ENCODE measurements at regions not wholly inside any gene's neighbourhood (a gene's known extent, or its start where the extent isn't known, plus 50 kb on each side); places are given as distances from the start of the nearest gene placed in this dataset.

- H3K4me3 ChIP-seq (ENCODE audit: low read depth, low read length): no peak overlapping the region
- H3K27me3 ChIP-seq (ENCODE audit: control insufficient read depth, insufficient read depth, low read length): no peaks in the 10 kb centered on the region
- no peak overlapping the region for H3K27ac ChIP-seq (ENCODE audit: low read depth, low read length)
- ChIA-PET CTCF (no interaction called here), POLR2A (no interaction called here)
- TF ChIP-seq, protein P1, sequence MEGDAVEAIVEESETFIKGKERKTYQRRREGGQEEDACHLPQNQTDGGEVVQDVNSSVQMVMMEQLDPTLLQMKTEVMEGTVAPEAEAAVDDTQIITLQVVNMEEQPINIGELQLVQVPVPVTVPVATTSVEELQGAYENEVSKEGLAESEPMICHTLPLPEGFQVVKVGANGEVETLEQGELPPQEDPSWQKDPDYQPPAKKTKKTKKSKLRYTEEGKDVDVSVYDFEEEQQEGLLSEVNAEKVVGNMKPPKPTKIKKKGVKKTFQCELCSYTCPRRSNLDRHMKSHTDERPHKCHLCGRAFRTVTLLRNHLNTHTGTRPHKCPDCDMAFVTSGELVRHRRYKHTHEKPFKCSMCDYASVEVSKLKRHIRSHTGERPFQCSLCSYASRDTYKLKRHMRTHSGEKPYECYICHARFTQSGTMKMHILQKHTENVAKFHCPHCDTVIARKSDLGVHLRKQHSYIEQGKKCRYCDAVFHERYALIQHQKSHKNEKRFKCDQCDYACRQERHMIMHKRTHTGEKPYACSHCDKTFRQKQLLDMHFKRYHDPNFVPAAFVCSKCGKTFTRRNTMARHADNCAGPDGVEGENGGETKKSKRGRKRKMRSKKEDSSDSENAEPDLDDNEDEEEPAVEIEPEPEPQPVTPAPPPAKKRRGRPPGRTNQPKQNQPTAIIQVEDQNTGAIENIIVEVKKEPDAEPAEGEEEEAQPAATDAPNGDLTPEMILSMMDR (IDR thresholded peaks at IDR 0.05; ENCODE audit: low read depth, low read length): no peak
- DNase-seq (ENCODE audit: low read depth, low spot score): no peak
- peaks cover 4% of the 10 kb centered on the region; the same call in 1 of the 2 replicates for H3K9me3 ChIP-seq (ENCODE audit: control insufficient read depth, insufficient read depth, low read length)
Measured at GRCh38 chr18:72648481-72648960, 104.4 kb upstream of the CBLN2 start.

DNA sequence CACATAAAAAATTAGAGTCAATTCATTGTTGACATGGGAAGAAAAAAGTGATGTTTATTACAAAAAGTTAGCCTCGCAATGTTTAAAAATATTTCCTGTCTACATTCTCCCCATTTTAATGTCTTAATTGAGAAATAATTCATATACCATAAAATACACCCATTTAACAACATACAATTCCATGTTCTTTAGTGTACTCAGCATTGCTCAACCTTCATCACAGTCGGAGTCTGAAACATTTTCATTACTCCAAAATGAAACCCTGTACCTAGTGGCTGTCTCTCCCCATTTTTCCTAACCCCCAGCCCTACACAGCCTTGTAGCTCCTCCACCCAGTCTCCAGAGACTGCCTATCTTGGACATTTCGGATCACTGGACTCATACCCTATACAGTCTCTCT lies 103.9 kb upstream of the CBLN2 start:
- DNase-seq (ENCODE audit: low read depth, low spot score): no peak
- ChIA-PET POLR2A (no interaction called here), CTCF (no interaction called here)
- H3K27ac ChIP-seq (ENCODE audit: low read depth, low read length): no peak overlapping the region
- H3K27me3 ChIP-seq (ENCODE audit: control insufficient read depth, insufficient read depth, low read length): no peaks in the 10 kb centered on the region
- peaks cover 4% of the 10 kb centered on the region; the same call in 1 of the 2 replicates for H3K9me3 ChIP-seq (ENCODE audit: control insufficient read depth, insufficient read depth, low read length)
- no peak overlapping the region for H3K4me3 ChIP-seq (ENCODE audit: low read depth, low read length)
- TF ChIP-seq, protein P1 (IDR thresholded peaks at IDR 0.05; ENCODE audit: low read depth, low read length): no peak

DNA sequence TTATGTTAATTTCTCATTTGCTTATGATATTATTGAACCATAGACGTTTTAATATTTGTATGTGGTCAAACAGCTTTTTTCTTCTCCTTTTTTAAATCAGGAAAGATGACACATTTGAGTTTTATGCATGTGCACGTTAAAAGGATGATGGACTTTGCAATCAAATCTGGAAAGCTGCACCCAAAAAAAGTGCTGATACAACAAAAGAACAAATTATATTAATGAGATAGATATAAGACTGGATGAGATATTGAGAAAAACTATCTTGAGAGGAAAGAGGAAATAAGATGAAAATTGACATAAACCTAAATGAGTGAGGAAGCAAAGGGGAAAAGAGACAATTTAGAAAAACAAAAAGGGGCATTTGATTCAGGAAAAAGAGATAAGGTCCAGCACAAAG lies 96.4 kb upstream of the CBLN2 start:
- TF ChIP-seq, protein P1 (IDR thresholded peaks at IDR 0.05; ENCODE audit: low read depth, low read length): no peak
- no peak for DNase-seq (ENCODE audit: low read depth, low spot score)
- Histone ChIP-seq H3K27me3 (ENCODE audit: control insufficient read depth, insufficient read depth, low read length) (no peaks in the 10 kb centered on the region), H3K9me3 (ENCODE audit: control insufficient read depth, insufficient read depth, low read length) (no peaks in the 10 kb centered on the region; the same call in 1 of the 2 replicates), H3K27ac (ENCODE audit: low read depth, low read length) (no peak overlapping the region), H3K4me3 (ENCODE audit: low read depth, low read length) (no peak overlapping the region)
- POLR2A ChIA-PET: no interaction called here
- CTCF ChIA-PET: no interaction called here

GRCh38 chr18:72638376-72638775 lies 94.2 kb upstream of the CBLN2 start:
- TF ChIP-seq, protein P1 (IDR thresholded peaks at IDR 0.05; ENCODE audit: low read depth, low read length): no peak
- Histone ChIP-seq H3K9me3 (ENCODE audit: control insufficient read depth, insufficient read depth, low read length) (no peaks in the 10 kb centered on the region; the same call in 1 of the 2 replicates), H3K27me3 (ENCODE audit: control insufficient read depth, insufficient read depth, low read length) (no peaks in the 10 kb centered on the region), H3K27ac (ENCODE audit: low read depth, low read length) (no peak overlapping the region), H3K4me3 (ENCODE audit: low read depth, low read length) (no peak overlapping the region)
- POLR2A ChIA-PET: interaction anchor here (0.6 kb wide), 1 partner anchor 173 kb away, joined by 6 read pairs; no protein-coding TSS in a partner anchor
- DNase-seq (ENCODE audit: low read depth, low spot score): no peak
- CTCF ChIA-PET: no interaction called here

DNA sequence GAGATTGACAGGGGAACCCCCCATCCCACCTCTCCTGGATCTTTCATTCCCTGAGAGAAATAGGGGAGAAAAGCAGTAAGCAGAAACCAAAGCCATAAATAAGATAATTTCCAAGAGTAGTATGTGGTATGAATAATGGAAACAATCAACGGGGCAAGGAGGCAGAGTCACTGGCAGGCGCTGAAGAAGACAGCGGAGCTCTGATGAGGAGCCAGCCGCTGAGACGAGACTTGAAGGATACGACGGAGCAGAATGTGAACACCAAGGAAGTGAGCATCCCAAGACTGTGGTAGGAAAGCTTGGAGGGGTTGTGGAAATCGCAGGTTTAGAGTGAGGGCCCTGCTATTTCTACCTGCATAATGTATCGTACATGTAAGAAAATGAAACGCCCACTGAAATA lies 93.6 kb upstream of the CBLN2 start:
- TF ChIP-seq, protein P1 (IDR thresholded peaks at IDR 0.05; ENCODE audit: low read depth, low read length): no peak
- ChIA-PET CTCF (no interaction called here), POLR2A (no interaction called here)
- DNase-seq (ENCODE audit: low read depth, low spot score): no peak
- no peaks in the 10 kb centered on the region; the same call in 1 of the 2 replicates for H3K9me3 ChIP-seq (ENCODE audit: control insufficient read depth, insufficient read depth, low read length)
- no peak overlapping the region for H3K4me3 ChIP-seq (ENCODE audit: low read depth, low read length)
- no peaks in the 10 kb centered on the region for H3K27me3 ChIP-seq (ENCODE audit: control insufficient read depth, insufficient read depth, low read length)
- H3K27ac ChIP-seq (ENCODE audit: low read depth, low read length): no peak overlapping the region

Data from AG04450 (cell line).